Tibial artery (tissue), 4 donors: ENCODE measurements at regions not wholly inside any gene's neighbourhood (a gene's known extent, or its start where the extent isn't known, plus 50 kb on each side); places are given as distances from the start of the nearest gene placed in this dataset.

Experiments
- DNase-seq, 2 donors: peaks; one replicate each; pipeline ENCODE4 v3.0.0-alpha.2; 2019
- H3K27ac ChIP-seq, 2 donors: fragments of 200-600 bp; sonication (generic) in 1 of 2; 1 replicate in 1 of 2; 2 replicates in 1 of 2; pipeline ENCODE4 v1.5.1; 2018 to 2019; ENCODE audit warnings: mild to moderate bottlenecking in 1 of 2
- H3K27me3 ChIP-seq, 2 donors: fragments of 200-600 bp; sonication (generic) in 1 of 2; one replicate each; pipeline versions ENCODE4 v1.5.1 to v1.6.0; 2016 to 2019
- H3K36me3 ChIP-seq, 3 donors: fragments of 200-600 bp; sonication (generic) in 2 of 3; one replicate each; pipeline ENCODE4 v1.5.1; 2016 to 2019; ENCODE audit warnings: mild to moderate bottlenecking in 2 of 3
- H3K4me1 ChIP-seq, 4 donors: fragments of 200-600 bp; sonication (generic) in 2 of 4; 1 replicate in 3 of 4; 2 replicates in 1 of 4; pipeline ENCODE4 v1.5.1; 2016 to 2019
- H3K4me3 ChIP-seq, 2 donors: fragments of 200-600 bp; sonication (generic) in 1 of 2; 1 replicate in 1 of 2; 2 replicates in 1 of 2; pipeline ENCODE4 v1.5.1; 2018 to 2019; ENCODE audit warnings: mild to moderate bottlenecking in 2 of 2
- H3K9me3 ChIP-seq, 3 donors: fragments of 200-600 bp; sonication (generic) in 1 of 3; one replicate each; pipeline ENCODE4 v1.5.1; 2016 to 2019
- intact Hi-C: fragments of 100-400 bp; cut with DNase I; formaldehyde crosslinking; loops from one replicate; pipeline ENCODE4 v1.15.0; 2023; ENCODE audit warnings: low total_unique reads
- TF ChIP-seq, protein P1 (sequence below), 2 experiments: fragments of 200-600 bp in 1 of 2; fragments of 450-650 bp in 1 of 2; IDR thresholded peaks; one replicate each; pipeline ENCODE4 v1.5.1; 2017 to 2019; ENCODE audit warnings: antibody characterized with exemption in 2 of 2, mild to moderate bottlenecking in 1 of 2, moderate library complexity in 1 of 2

DNA sequence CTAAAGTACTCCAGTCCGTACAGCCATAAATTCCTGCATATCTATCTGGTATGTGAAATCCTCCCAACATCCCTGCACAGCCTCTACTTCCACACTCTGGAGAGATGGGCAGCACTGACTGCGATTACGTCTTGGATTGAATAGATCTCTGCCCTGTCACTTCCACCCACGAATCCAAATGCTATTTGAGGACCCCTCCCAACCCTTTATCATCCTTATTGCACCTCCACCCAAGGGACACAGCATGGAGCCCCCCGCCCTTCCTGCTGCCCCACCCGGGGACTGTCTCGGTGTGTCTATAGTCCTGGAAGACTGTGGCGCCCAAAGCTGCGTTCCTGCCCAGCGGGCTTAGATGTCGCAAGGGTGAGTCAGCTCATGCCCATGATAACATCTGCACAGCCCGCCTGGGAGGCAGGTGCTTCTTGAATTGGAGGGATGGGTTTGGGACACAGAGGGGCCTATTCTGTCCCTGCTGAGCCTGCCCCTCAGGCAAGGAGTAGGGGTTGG lies 105.7 kb upstream of the HAND1 start:
- Histone ChIP-seq H3K9me3 (no peaks in the 10 kb centered on the region), H3K4me3 (no peak overlapping the region), H3K4me1 (no peaks in the 10 kb centered on the region), H3K27ac (no peak overlapping the region), H3K27me3 (peaks cover 0 to 31% of the 10 kb centered on the region in 2 donors), H3K36me3 (no peaks in the 10 kb centered on the region)
- intact Hi-C loops: no loop called here
- DNase-seq: no peak
- TF ChIP-seq, protein P1, sequence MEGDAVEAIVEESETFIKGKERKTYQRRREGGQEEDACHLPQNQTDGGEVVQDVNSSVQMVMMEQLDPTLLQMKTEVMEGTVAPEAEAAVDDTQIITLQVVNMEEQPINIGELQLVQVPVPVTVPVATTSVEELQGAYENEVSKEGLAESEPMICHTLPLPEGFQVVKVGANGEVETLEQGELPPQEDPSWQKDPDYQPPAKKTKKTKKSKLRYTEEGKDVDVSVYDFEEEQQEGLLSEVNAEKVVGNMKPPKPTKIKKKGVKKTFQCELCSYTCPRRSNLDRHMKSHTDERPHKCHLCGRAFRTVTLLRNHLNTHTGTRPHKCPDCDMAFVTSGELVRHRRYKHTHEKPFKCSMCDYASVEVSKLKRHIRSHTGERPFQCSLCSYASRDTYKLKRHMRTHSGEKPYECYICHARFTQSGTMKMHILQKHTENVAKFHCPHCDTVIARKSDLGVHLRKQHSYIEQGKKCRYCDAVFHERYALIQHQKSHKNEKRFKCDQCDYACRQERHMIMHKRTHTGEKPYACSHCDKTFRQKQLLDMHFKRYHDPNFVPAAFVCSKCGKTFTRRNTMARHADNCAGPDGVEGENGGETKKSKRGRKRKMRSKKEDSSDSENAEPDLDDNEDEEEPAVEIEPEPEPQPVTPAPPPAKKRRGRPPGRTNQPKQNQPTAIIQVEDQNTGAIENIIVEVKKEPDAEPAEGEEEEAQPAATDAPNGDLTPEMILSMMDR (IDR thresholded peaks at IDR 0.05): no peak

DNA sequence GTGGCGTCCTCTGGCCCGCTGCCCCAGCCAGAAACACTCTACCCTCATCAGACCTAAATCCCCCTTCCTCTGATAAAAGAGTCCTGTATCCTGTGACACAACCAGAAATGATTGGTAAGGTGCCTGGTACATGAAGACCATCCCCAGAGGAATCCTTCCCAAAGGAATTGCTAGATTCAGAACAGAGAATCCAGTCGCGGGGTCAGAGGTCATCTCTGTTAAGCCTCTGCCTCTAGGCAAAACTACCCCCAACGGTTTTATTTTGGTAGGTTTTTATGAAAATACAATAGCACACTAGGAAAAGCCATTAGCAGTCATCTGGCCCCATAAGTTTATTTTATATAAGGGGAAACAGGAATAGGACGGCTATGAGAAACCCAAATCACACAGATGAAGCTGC lies 102.4 kb upstream of the HAND1 start:
- no peak for DNase-seq
- no peaks in the 10 kb centered on the region for H3K4me1 ChIP-seq
- intact Hi-C loops: no loop called here
- H3K36me3 ChIP-seq: no peaks in the 10 kb centered on the region
- no peak overlapping the region for H3K27ac ChIP-seq
- TF ChIP-seq, protein P1 (IDR thresholded peaks at IDR 0.05): no peak
- H3K4me3 ChIP-seq: no peak overlapping the region
- peaks cover 0 to 43% of the 10 kb centered on the region in 2 donors for H3K27me3 ChIP-seq
- no peaks in the 10 kb centered on the region for H3K9me3 ChIP-seq

DNA sequence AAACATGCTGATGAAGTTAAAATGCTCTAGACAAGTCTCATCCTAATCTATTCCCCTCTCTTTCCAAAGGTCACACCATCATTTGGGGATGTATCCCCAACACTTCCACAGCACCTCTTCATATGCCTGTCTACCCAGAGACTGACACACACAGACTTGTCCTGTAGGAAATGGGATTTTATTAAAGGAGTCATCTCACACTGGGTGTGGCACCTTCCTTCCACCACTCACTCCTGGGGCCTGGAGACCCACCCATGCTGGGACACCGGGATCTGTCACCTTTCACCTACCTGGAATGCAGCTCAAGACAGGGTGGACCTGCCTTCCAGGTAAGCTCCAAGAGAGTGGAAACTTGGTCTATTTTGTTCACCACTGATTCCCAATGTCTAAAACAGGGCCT lies 99.4 kb upstream of the HAND1 start:
- Histone ChIP-seq H3K9me3 (no peaks in the 10 kb centered on the region), H3K4me3 (no peak overlapping the region), H3K4me1 (no peaks in the 10 kb centered on the region), H3K27ac (no peak overlapping the region), H3K27me3 (peaks cover 0 to 49% of the 10 kb centered on the region in 2 donors), H3K36me3 (no peaks in the 10 kb centered on the region)
- TF ChIP-seq, protein P1 (IDR thresholded peaks at IDR 0.05): no peak
- intact Hi-C loops: no loop called here
- no peak for DNase-seq

DNA sequence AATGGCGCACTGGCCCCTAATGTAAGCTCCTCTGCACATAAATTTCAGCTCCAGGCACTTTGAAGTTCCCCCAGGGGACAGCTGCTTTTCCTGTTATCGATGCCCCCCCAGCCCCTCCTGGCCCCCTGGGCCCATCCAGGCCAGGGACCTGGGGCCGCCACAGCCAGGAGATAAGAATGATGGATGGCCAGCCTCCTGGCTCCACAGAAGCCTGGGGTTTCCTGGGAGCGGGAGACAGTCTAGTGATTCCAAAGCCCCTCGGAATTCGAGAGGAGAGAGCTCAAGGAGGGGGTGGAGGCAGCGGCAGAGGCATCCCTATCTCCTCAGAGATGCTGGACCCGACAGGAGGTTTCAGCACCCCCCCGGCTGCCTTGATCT lies 98.4 kb upstream of the HAND1 start:
- no peak for DNase-seq
- TF ChIP-seq, protein P1 (IDR thresholded peaks at IDR 0.05): no peak
- Histone ChIP-seq H3K9me3 (no peaks in the 10 kb centered on the region), H3K36me3 (no peaks in the 10 kb centered on the region), H3K27ac (no peak overlapping the region), H3K4me3 (no peak overlapping the region), H3K27me3 (peaks cover 0 to 46% of the 10 kb centered on the region in 2 donors), H3K4me1 (no peaks in the 10 kb centered on the region)
- intact Hi-C loops: no loop called here

DNA sequence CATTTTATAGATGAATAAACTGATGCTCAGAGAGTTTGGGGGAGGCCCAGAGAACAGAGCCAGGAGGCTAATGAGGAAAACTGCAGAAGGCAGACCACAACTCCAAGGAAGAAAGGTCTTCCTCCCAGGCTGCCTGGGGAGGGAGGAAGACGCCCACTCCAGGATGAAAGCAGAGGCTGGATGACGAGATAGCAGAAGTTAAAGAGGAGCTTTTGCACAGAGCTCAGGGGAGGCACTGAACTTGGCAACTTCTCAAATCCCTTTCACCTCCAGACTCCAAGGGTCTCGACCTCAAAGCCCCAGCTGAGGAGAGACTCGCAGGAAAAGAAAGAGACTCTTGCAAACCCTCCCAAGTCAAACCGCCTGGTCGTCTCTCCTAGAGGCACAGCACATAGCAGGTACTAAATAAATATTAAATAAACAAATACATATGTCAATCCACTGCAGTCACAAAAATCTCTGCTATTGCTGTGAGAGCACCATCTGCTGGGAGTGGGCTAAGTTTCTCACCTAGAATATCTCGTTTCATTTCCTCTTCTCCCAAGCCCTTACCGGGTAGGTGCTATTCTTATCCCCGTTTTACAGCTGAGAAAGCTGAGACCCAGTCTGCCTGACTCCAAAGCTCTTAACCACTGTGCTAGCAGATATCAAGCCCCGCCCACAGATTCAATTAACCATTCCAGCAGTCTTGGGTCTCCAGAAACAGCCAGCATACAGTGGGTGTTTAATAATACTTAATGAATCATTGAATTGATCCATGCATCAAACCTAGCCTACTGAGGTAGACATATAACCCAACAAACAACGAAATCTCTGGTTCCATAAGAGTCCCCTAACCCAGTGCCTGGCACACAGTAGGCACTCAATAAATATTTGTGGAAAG lies 97.8 kb upstream of the HAND1 start:
- H3K36me3 ChIP-seq: no peaks in the 10 kb centered on the region
- intact Hi-C loops: no loop called here
- DNase-seq: no peak
- TF ChIP-seq, protein P1 (IDR thresholded peaks at IDR 0.05): no peak
- no peak overlapping the region for H3K4me3 ChIP-seq
- H3K27me3 ChIP-seq: peaks cover 0 to 44% of the 10 kb centered on the region in 2 donors
- no peaks in the 10 kb centered on the region for H3K4me1 ChIP-seq
- no peaks in the 10 kb centered on the region for H3K9me3 ChIP-seq
- H3K27ac ChIP-seq: no peak overlapping the region
